H9 (cell line): ENCODE measurements at regions not wholly inside any gene's neighbourhood (a gene's known extent, or its start where the extent isn't known, plus 50 kb on each side); places are given as distances from the start of the nearest gene placed in this dataset.

Experiments
- DNase-seq: peaks from one replicate; pipeline ENCODE4 v3.0.0-alpha.2; 2017
- H2AFZ ChIP-seq: one replicate; pipeline ENCODE4 v1.6.1; 2013; ENCODE audit warnings: mild to moderate bottlenecking, low read length, control low read depth, moderate library complexity
- H2AK5ac ChIP-seq: 2 replicates; pipeline ENCODE4 v1.6.1; 2013; ENCODE audit warnings: low read length, control low read depth, mixed read lengths; ENCODE audit not compliant: insufficient read length
- H2BK120ac ChIP-seq: one replicate; pipeline ENCODE4 v1.6.1; 2013; ENCODE audit warnings: low read depth, mild to moderate bottlenecking, low read length, control low read depth, inconsistent platforms; ENCODE audit not compliant: poor library complexity, severe bottlenecking
- H2BK12ac ChIP-seq: 2 replicates; pipeline ENCODE4 v1.6.1; 2013; ENCODE audit warnings: low read length, control low read depth, mixed read lengths, low read depth; ENCODE audit not compliant: insufficient read length
- H2BK15ac ChIP-seq: 2 replicates; pipeline ENCODE4 v1.6.1; 2013; ENCODE audit warnings: low read depth, low read length, control low read depth
- H2BK20ac ChIP-seq: one replicate; pipeline ENCODE4 v1.6.1; 2013; ENCODE audit warnings: low read depth, mild to moderate bottlenecking, low read length, control low read depth, inconsistent platforms; ENCODE audit not compliant: poor library complexity, severe bottlenecking
- H2BK5ac ChIP-seq: 2 replicates; pipeline ENCODE4 v1.6.1; 2013; ENCODE audit warnings: low read length, control low read depth, mixed read lengths; ENCODE audit not compliant: insufficient read length
- H3K14ac ChIP-seq: 2 replicates; pipeline ENCODE4 v1.6.1; 2013; ENCODE audit warnings: low read length, control low read depth; ENCODE audit not compliant: insufficient read depth
- H3K18ac ChIP-seq: 2 replicates; pipeline ENCODE4 v1.6.1; 2013; ENCODE audit warnings: low read depth, mild to moderate bottlenecking, mixed read lengths, low read length, control low read depth; ENCODE audit not compliant: insufficient read length
- H3K23ac ChIP-seq: 2 replicates; pipeline ENCODE4 v1.6.1; 2013; ENCODE audit warnings: low read length, control low read depth, mixed read lengths, low read depth; ENCODE audit not compliant: insufficient read length
- H3K23me2 ChIP-seq: 2 replicates; pipeline ENCODE4 v1.6.1; 2013; ENCODE audit warnings: low read depth, mild to moderate bottlenecking, mixed read lengths, low read length, control low read depth; ENCODE audit not compliant: insufficient read length, poor library complexity, severe bottlenecking
- H3K27ac ChIP-seq: 2 replicates; pipeline ENCODE4 v1.5.1; 2013; ENCODE audit warnings: low read length, control low read depth, mixed read lengths, low read depth; ENCODE audit not compliant: insufficient read length
- H3K27me3 ChIP-seq: 2 replicates; pipeline ENCODE4 v1.6.1; 2013; ENCODE audit warnings: low read length, control low read depth, inconsistent platforms; ENCODE audit not compliant: insufficient read depth
- H3K4ac ChIP-seq: 2 replicates; pipeline ENCODE4 v1.6.1; 2013; ENCODE audit warnings: low read depth, mild to moderate bottlenecking, control low read depth, inconsistent platforms, low read length, moderate library complexity
- H3K4me1 ChIP-seq: 2 replicates; pipeline ENCODE4 v1.6.1; 2013; ENCODE audit warnings: low read length, control low read depth, inconsistent platforms; ENCODE audit not compliant: insufficient read depth
- H3K4me2 ChIP-seq: 2 replicates; pipeline ENCODE4 v1.6.1; 2013; ENCODE audit warnings: low read length, control low read depth, mixed read lengths; ENCODE audit not compliant: insufficient read length, insufficient read depth
- H3K56ac ChIP-seq: 2 replicates; pipeline ENCODE4 v1.6.1; 2013; ENCODE audit warnings: low read depth, mild to moderate bottlenecking, mixed read lengths, low read length, control low read depth; ENCODE audit not compliant: insufficient read length
- H3K79me1 ChIP-seq: 2 replicates; pipeline ENCODE4 v1.6.1; 2013; ENCODE audit warnings: low read depth, mild to moderate bottlenecking, moderate library complexity, low read length, control low read depth, inconsistent platforms; ENCODE audit not compliant: insufficient read depth, poor library complexity, severe bottlenecking
- H3K79me2 ChIP-seq: 2 replicates; pipeline ENCODE4 v1.6.1; 2013; ENCODE audit warnings: low read length, control low read depth, inconsistent platforms; ENCODE audit not compliant: insufficient read depth
- H3K9ac ChIP-seq: 2 replicates; pipeline ENCODE4 v1.6.1; 2013; ENCODE audit warnings: low read length, control low read depth, mixed read lengths; ENCODE audit not compliant: insufficient read length; ENCODE audit errors: extremely low read depth
- H3K9me3 ChIP-seq: one replicate; pipeline ENCODE4 v1.6.1; 2013; ENCODE audit warnings: low read depth, low read length, inconsistent platforms; ENCODE audit not compliant: control insufficient read depth
- H3T11ph ChIP-seq: one replicate; pipeline ENCODE4 v1.6.1; 2013; ENCODE audit warnings: mild to moderate bottlenecking, low read length, control low read depth, inconsistent platforms
- H4K20me1 ChIP-seq: one replicate; pipeline ENCODE4 v1.6.1; 2013; ENCODE audit not compliant: control insufficient read depth, insufficient read length, insufficient read depth
- H4K5ac ChIP-seq: 2 replicates; pipeline ENCODE4 v1.6.1; 2013; ENCODE audit warnings: low read depth, mild to moderate bottlenecking, mixed read lengths, low read length, control low read depth; ENCODE audit not compliant: insufficient read length
- H4K8ac ChIP-seq: replicated peaks from 2 replicates; pipeline ENCODE4 v1.6.1; 2013; ENCODE audit warnings: low read length, control low read depth, mixed read lengths, low read depth; ENCODE audit not compliant: insufficient read length
- H4K91ac ChIP-seq: 2 replicates; pipeline ENCODE4 v1.6.1; 2013; ENCODE audit warnings: low read depth, mild to moderate bottlenecking, moderate library complexity, mixed read lengths, low read length, control low read depth; ENCODE audit not compliant: insufficient read length
- H3K27ac Mint-ChIP-seq, 3 experiments: 2 replicates in 2 of 3; 3 replicates in 1 of 3; pipeline ENCODE4 v1.8.0; 2020 to 2021; ENCODE audit warnings: mixed read lengths in 3 of 3, mild to moderate bottlenecking in 1 of 3, moderate library complexity in 1 of 3
- H3K27me3 Mint-ChIP-seq: 2 replicates; pipeline ENCODE4 v1.8.0; 2021; ENCODE audit warnings: low read depth, mild to moderate bottlenecking, moderate library complexity, mixed read lengths
- H3K36me3 Mint-ChIP-seq, 3 experiments: 2 replicates in 2 of 3; 3 replicates in 1 of 3; pipeline ENCODE4 v1.8.0; 2020 to 2021; ENCODE audit warnings: low read depth in 3 of 3, mixed read lengths in 3 of 3; ENCODE audit not compliant: insufficient read depth in 1 of 3
- H3K4me1 Mint-ChIP-seq, 2 experiments: 2 replicates each; pipeline ENCODE4 v1.8.0; 2020; ENCODE audit warnings: mixed read lengths in 2 of 2
- H3K4me3 Mint-ChIP-seq, 2 experiments: 2 replicates in 1 of 2; 3 replicates in 1 of 2; pipeline ENCODE4 v1.8.0; 2020 to 2021; ENCODE audit warnings: mild to moderate bottlenecking in 2 of 2, mixed read lengths in 2 of 2, moderate library complexity in 1 of 2
- H3K9me3 Mint-ChIP-seq, 2 experiments: 2 replicates in 1 of 2; 3 replicates in 1 of 2; pipeline ENCODE4 v1.8.0; 2020; ENCODE audit warnings: mild to moderate bottlenecking in 2 of 2, mixed read lengths in 2 of 2, moderate library complexity in 1 of 2
- WGBS: extraction: QIAGEN DNeasy Blood & Tissue Kit; methylation state at CpG from one replicate; pipeline ENCODE4 v1.1.7; 2013; ENCODE audit warnings: missing lambda C conversion rate, low lambda C conversion rate, mixed read lengths; ENCODE audit not compliant: insufficient read length; ENCODE audit errors: extremely low coverage; 5-methylcytosine and 5-hydroxymethylcytosine counted together
- TF ChIP-seq, protein P1 (sequence below): fragments of 200-600 bp; sonication (generic); conservative IDR thresholded peaks from 3 replicates; pipeline ENCODE4 v1.8.0; 2021; ENCODE audit warnings: antibody characterized with exemption, mild to moderate bottlenecking

DNA sequence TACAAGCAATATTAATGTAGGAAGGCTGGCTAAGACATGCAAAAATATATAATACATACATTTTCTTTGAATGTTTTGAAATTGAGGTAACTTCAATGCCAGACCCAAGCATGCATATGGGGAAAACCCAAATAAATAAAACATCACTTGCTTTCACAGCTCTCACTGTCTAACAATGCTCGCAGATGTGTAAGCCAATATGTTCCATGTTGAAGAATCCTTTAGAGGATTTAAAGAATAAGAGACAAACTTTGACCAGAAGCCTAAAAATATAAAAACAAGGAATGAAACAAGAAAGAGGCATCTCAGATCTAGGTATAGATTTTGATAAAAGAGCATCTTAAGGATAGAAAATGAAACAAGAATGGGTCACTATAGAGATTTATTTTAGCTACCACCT, 354.2 kb downstream of the CDH10 start:
- Mint-ChIP-seq H3K4me1 (no peaks in the 10 kb centered on the region), H3K36me3 (no peaks in the 10 kb centered on the region; a peak in 1 of 7 replicates), H3K27ac (no peak overlapping the region), H3K9me3 (no peaks in the 10 kb centered on the region; a peak in 1 of 5 replicates), H3K4me3 (no peak overlapping the region), H3K27me3 (no peaks in the 10 kb centered on the region)
- Histone ChIP-seq H3K27ac (no peak overlapping the region), H3K18ac (no peak overlapping the region), H3K9ac (no peak overlapping the region), H2AK5ac (no peak overlapping the region), H3K9me3 (no peaks in the 10 kb centered on the region), H2BK5ac (no peak overlapping the region), H3T11ph (no peak overlapping the region), H3K79me2 (no peaks in the 10 kb centered on the region), H4K91ac (no peak overlapping the region), H3K56ac (no peak overlapping the region), H2BK12ac (no peak overlapping the region), H3K4me1 (no peaks in the 10 kb centered on the region), H2AFZ (no peak overlapping the region), H3K79me1 (no peaks in the 10 kb centered on the region), H4K20me1 (no peaks in the 10 kb centered on the region), H4K8ac (no peak overlapping the region), H3K27me3 (no peaks in the 10 kb centered on the region), H2BK15ac (no peak overlapping the region), H4K5ac (no peak overlapping the region), H3K4ac (no peak overlapping the region), H3K14ac (no peak overlapping the region), H3K23me2 (no peaks in the 10 kb centered on the region), H2BK20ac (no peak overlapping the region), H3K23ac (no peak overlapping the region), H3K4me2 (no peak overlapping the region), H2BK120ac (no peak overlapping the region)
- DNase-seq, result no peak
- TF ChIP-seq, protein P1, sequence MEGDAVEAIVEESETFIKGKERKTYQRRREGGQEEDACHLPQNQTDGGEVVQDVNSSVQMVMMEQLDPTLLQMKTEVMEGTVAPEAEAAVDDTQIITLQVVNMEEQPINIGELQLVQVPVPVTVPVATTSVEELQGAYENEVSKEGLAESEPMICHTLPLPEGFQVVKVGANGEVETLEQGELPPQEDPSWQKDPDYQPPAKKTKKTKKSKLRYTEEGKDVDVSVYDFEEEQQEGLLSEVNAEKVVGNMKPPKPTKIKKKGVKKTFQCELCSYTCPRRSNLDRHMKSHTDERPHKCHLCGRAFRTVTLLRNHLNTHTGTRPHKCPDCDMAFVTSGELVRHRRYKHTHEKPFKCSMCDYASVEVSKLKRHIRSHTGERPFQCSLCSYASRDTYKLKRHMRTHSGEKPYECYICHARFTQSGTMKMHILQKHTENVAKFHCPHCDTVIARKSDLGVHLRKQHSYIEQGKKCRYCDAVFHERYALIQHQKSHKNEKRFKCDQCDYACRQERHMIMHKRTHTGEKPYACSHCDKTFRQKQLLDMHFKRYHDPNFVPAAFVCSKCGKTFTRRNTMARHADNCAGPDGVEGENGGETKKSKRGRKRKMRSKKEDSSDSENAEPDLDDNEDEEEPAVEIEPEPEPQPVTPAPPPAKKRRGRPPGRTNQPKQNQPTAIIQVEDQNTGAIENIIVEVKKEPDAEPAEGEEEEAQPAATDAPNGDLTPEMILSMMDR, result no peak
- no CpG with 5 or more reads among the region's 1 CpG for WGBS
